SK-N-SH (cell line): ENCODE measurements at regions not wholly inside any gene's neighbourhood (a gene's known extent, or its start where the extent isn't known, plus 50 kb on each side); places are given as distances from the start of the nearest gene placed in this dataset.

Source experiments
- CTCF ChIA-PET: fragments of 300-600, 350-600 bp; formaldehyde crosslinking; extraction: SDS; loops from one replicate; lab custom pipeline; 2021; lab: Yijun Ruan, JAX
- POLR2A ChIA-PET: fragments of 350-600 bp; sonication (Branson Sonifier 250); formaldehyde crosslinking; extraction: SDS; loops from one replicate; lab custom pipeline; 2020; ENCODE audit warnings: antibody characterized with exemption, inconsistent platforms; lab: Yijun Ruan, JAX
- DNase-seq: peaks from one replicate; pipeline ENCODE4 v3.0.0; 2012
- H2AFZ ChIP-seq: fragments of 200-600 bp; sonication (generic); 2 replicates; pipeline ENCODE4 v1.8.1; 2016; ENCODE audit warnings: antibody characterized with exemption, mild to moderate bottlenecking, low read depth
- H3F3A ChIP-seq: fragments of 200-600 bp; sonication (generic); replicated peaks from 2 replicates; pipeline ENCODE3; 2016; ENCODE audit warnings: antibody characterized with exemption, mild to moderate bottlenecking; ENCODE audit not compliant: insufficient read depth
- H3K27ac ChIP-seq, 2 experiments: fragments of 200-500 bp in 1 of 2; fragments of 200-600 bp in 1 of 2; sonication (Bioruptor generic) in 1 of 2; sonication (generic), shearing (Covaris generic) in 1 of 2; 2 replicates each; pipeline versions ENCODE4 v1.5.1 to v1.6.1; 2014 to 2016; ENCODE audit warnings: low read depth in 2 of 2, inconsistent platforms in 1 of 2, low read length in 1 of 2, mild to moderate bottlenecking in 1 of 2, mixed read lengths in 1 of 2
- H3K27me3 ChIP-seq: fragments of 200-600 bp; sonication (generic), shearing (Covaris generic); 2 replicates; pipeline ENCODE4 v1.6.1; 2016; ENCODE audit warnings: mixed run types; ENCODE audit not compliant: insufficient read depth
- H3K36me3 ChIP-seq, 2 experiments: fragments of 200-500 bp in 1 of 2; fragments of 200-600 bp in 1 of 2; sonication (Bioruptor generic) in 1 of 2; sonication (generic) in 1 of 2; replicated peaks in 1 of 2; 2 replicates each; pipeline versions ENCODE3 to v1.5.1; 2014 to 2016; ENCODE audit warnings: low read length in 1 of 2, mild to moderate bottlenecking in 1 of 2; ENCODE audit not compliant: insufficient read depth in 2 of 2, control insufficient read depth in 1 of 2
- H3K4me1 ChIP-seq, 2 experiments: fragments of 200-500 bp in 1 of 2; fragments of 200-600 bp in 1 of 2; sonication (Bioruptor generic) in 1 of 2; sonication (generic), shearing (Covaris generic) in 1 of 2; 2 replicates each; pipeline versions ENCODE4 v1.5.1 to v1.6.1; 2014 to 2016; ENCODE audit warnings: low read depth in 1 of 2, low read length in 1 of 2, mixed run types in 1 of 2; ENCODE audit not compliant: insufficient read depth in 2 of 2, control insufficient read depth in 1 of 2
- H3K4me2 ChIP-seq: fragments of 200-600 bp; sonication (generic), shearing (Covaris generic); 2 replicates; pipeline ENCODE4 v1.6.1; 2017; ENCODE audit warnings: mixed run types
- H3K4me3 ChIP-seq, 2 experiments: fragments of 200-500 bp in 1 of 2; fragments of 200-600 bp in 1 of 2; sonication (Bioruptor generic) in 1 of 2; sonication (generic), shearing (Covaris generic) in 1 of 2; 2 replicates each; pipeline versions ENCODE4 v1.5.1 to v1.8.1; 2014 to 2016; ENCODE audit warnings: low read depth in 2 of 2, inconsistent platforms in 1 of 2, low read length in 1 of 2, mild to moderate bottlenecking in 1 of 2, mixed read lengths in 1 of 2, moderate library complexity in 1 of 2
- H3K79me2 ChIP-seq: fragments of 200-600 bp; sonication (generic); 2 replicates; pipeline ENCODE4 v1.8.1; 2017; ENCODE audit warnings: mild to moderate bottlenecking; ENCODE audit not compliant: insufficient read depth
- H3K9ac ChIP-seq: fragments of 200-600 bp; sonication (generic); 2 replicates; pipeline ENCODE4 v1.6.1; 2017; ENCODE audit warnings: mixed run types
- H3K9me2 ChIP-seq: fragments of 200-600 bp; sonication (generic); 2 replicates; pipeline ENCODE4 v1.6.1; 2017; ENCODE audit warnings: mixed run types
- H3K9me3 ChIP-seq: fragments of 200-600 bp; sonication (generic); 2 replicates; pipeline ENCODE4 v1.6.1; 2017; ENCODE audit warnings: mixed run types, mild to moderate bottlenecking, moderate library complexity
- H4K20me1 ChIP-seq: fragments of 200-600 bp; sonication (generic); 2 replicates; pipeline ENCODE4 v1.6.1; 2017; ENCODE audit warnings: mild to moderate bottlenecking, mixed run types; ENCODE audit not compliant: insufficient read depth
- CTCF ChIP-seq: fragments of 200-600 bp; sonication (generic); IDR thresholded peaks from 2 replicates; pipeline ENCODE4 v1.6.1; 2017; ENCODE audit warnings: antibody characterized with exemption, mild to moderate bottlenecking, moderate library complexity
- ELF1 ChIP-seq: IDR thresholded peaks from 2 replicates; pipeline ENCODE4 v1.4.0; 2012
- EP300 ChIP-seq, 2 experiments: IDR thresholded peaks; 2 replicates each; pipeline versions ENCODE4 v1.4.0 to v1.6.1; 2012; ENCODE audit warnings: borderline replicate concordance in 1 of 2, low read depth in 1 of 2, low read length in 1 of 2
- EZH2phosphoT487 ChIP-seq: fragments of 200-600 bp; sonication (generic); IDR thresholded peaks from 2 replicates; pipeline ENCODE4 v1.6.1; 2017; ENCODE audit warnings: low read depth, mixed run types, mild to moderate bottlenecking, antibody characterized with exemption, moderate library complexity, borderline replicate concordance
- FOSL2 ChIP-seq: IDR thresholded peaks from 2 replicates; pipeline ENCODE4 v1.4.0; 2012; ENCODE audit warnings: low read depth, mild to moderate bottlenecking, moderate library complexity, borderline replicate concordance
- FOXM1 ChIP-seq: IDR thresholded peaks from 2 replicates; pipeline ENCODE4 v1.4.0; 2012; ENCODE audit warnings: low read depth, mild to moderate bottlenecking
- GABPA ChIP-seq: IDR thresholded peaks from 2 replicates; pipeline ENCODE4 v1.4.0; 2012; ENCODE audit warnings: low read depth, mild to moderate bottlenecking
- GATA2 ChIP-seq: sonication (generic); formaldehyde crosslinking; IDR thresholded peaks from 2 replicates; pipeline ENCODE4 v1.5.0; 2020; ENCODE audit warnings: mild to moderate bottlenecking, missing genetic modification reagents
- JUND ChIP-seq: IDR thresholded peaks from 2 replicates; pipeline ENCODE4 v1.4.0; 2012
- MEF2A ChIP-seq: IDR thresholded peaks from 2 replicates; pipeline ENCODE4 v1.4.0; 2012; ENCODE audit warnings: low read depth, borderline replicate concordance
- NFIC ChIP-seq: IDR thresholded peaks from 2 replicates; pipeline ENCODE4 v1.4.0; 2012; ENCODE audit warnings: borderline replicate concordance
- NRF1 ChIP-seq: IDR thresholded peaks from 2 replicates; pipeline ENCODE4 v1.6.1; 2012; ENCODE audit warnings: low read depth, mild to moderate bottlenecking, low read length
- RCOR1 ChIP-seq: fragments of 150-350 bp; IDR thresholded peaks from 2 replicates; pipeline ENCODE4 v1.6.1; 2017; ENCODE audit warnings: antibody characterized with exemption, low read length
- RFX5 ChIP-seq: IDR thresholded peaks from 2 replicates; pipeline ENCODE4 v1.6.1; 2012; ENCODE audit warnings: mild to moderate bottlenecking, improper control_type of control experiment, low read length
- RXRA ChIP-seq: IDR thresholded peaks from 2 replicates; pipeline ENCODE4 v1.4.0; 2012; ENCODE audit warnings: low read depth, mild to moderate bottlenecking, borderline replicate concordance
- SIN3A ChIP-seq: IDR thresholded peaks from 2 replicates; pipeline ENCODE4 v1.6.1; 2012; ENCODE audit warnings: low read depth, mild to moderate bottlenecking, low read length, moderate library complexity, borderline replicate concordance
- SMC3 ChIP-seq: IDR thresholded peaks from 2 replicates; pipeline ENCODE4 v1.6.1; 2012; ENCODE audit warnings: low read depth, low read length, improper control_type of control experiment
- TAF1 ChIP-seq: IDR thresholded peaks from 2 replicates; pipeline ENCODE4 v1.6.1; 2012; ENCODE audit warnings: low read depth, mild to moderate bottlenecking, low read length, moderate library complexity, borderline replicate concordance
- TCF12 ChIP-seq: IDR thresholded peaks from 2 replicates; pipeline ENCODE4 v1.4.0; 2012
- TEAD4 ChIP-seq: IDR thresholded peaks from 2 replicates; pipeline ENCODE4 v1.4.0; 2012; ENCODE audit warnings: mild to moderate bottlenecking, borderline replicate concordance; ENCODE audit not compliant: insufficient read depth
- USF1 ChIP-seq: IDR thresholded peaks from 2 replicates; pipeline ENCODE4 v1.4.0; 2012; ENCODE audit warnings: low read depth, borderline replicate concordance
- USF2 ChIP-seq: fragments of 150-350 bp; IDR thresholded peaks from 2 replicates; pipeline ENCODE4 v1.6.1; 2017; ENCODE audit warnings: antibody characterized with exemption, low read length, low read depth, borderline replicate concordance
- YY1 ChIP-seq: IDR thresholded peaks from 2 replicates; pipeline ENCODE4 v1.4.0; 2012; ENCODE audit warnings: low read depth, mild to moderate bottlenecking
- ZBTB33 ChIP-seq: IDR thresholded peaks from 2 replicates; pipeline ENCODE4 v1.4.0; 2012; ENCODE audit warnings: low read depth, borderline replicate concordance
- WGBS: methylation state at CpG from one replicate; pipeline ENCODE4 v1.1.6; 2017; ENCODE audit warnings: low lambda C conversion rate; 5-methylcytosine and 5-hydroxymethylcytosine counted together

GRCh38 chr3:191549357-191549756 is 88.4 kb downstream of the PYDC2 start:
- CTCF ChIA-PET, result no interaction called here
- no peaks in the 10 kb centered on the region for H3K27me3 ChIP-seq
- H3F3A ChIP-seq, result no peaks in the 10 kb centered on the region
- no peak overlapping the region for H3K27ac ChIP-seq
- H3K36me3 ChIP-seq, result no peaks in the 10 kb centered on the region
- H3K4me1 ChIP-seq, result no peaks in the 10 kb centered on the region
- no peak overlapping the region for H3K4me2 ChIP-seq
- DNase-seq, result no peak
- TF ChIP-seq SMC3, result no peak
- TF ChIP-seq RCOR1, result no peak
- TF ChIP-seq TCF12, result no peak
- no peak for TF ChIP-seq NFIC
- no peak for TF ChIP-seq ZBTB33
- TF ChIP-seq NRF1, result no peak
- TF ChIP-seq FOSL2, result no peak
- TF ChIP-seq GATA2, result no peak
- TF ChIP-seq JUND, result no peak
- no peak for TF ChIP-seq RXRA
- no peak for TF ChIP-seq USF2
- TF ChIP-seq MEF2A, result no peak
- TF ChIP-seq RFX5, result no peak
- TF ChIP-seq YY1, result no peak
- TF ChIP-seq GABPA, result no peak
- TF ChIP-seq, all 33 proteins: peak for 0
- Histone ChIP-seq H3K79me2 (no peaks in the 10 kb centered on the region), H4K20me1 (no peaks in the 10 kb centered on the region), H3K4me3 (no peak overlapping the region), H3K9me2 (no peaks in the 10 kb centered on the region), H3K9me3 (no peaks in the 10 kb centered on the region), H2AFZ (no peak overlapping the region), H3K9ac (no peak overlapping the region)
- WGBS, result 3% methylated on average over 1 of the region's 1 CpG
- POLR2A ChIA-PET, result no interaction called here

GRCh38 chr3:191555037-191555436 is 94.1 kb downstream of the PYDC2 start:
- Histone ChIP-seq H3K4me2 (no peak overlapping the region), H3K4me1 (no peaks in the 10 kb centered on the region), H3K79me2 (no peaks in the 10 kb centered on the region), H3K27ac (no peak overlapping the region), H3K9me3 (no peaks in the 10 kb centered on the region), H2AFZ (no peak overlapping the region), H3F3A (no peaks in the 10 kb centered on the region), H3K27me3 (no peaks in the 10 kb centered on the region), H3K9ac (no peak overlapping the region), H3K36me3 (no peaks in the 10 kb centered on the region), H3K4me3 (no peak overlapping the region), H4K20me1 (no peaks in the 10 kb centered on the region), H3K9me2 (no peaks in the 10 kb centered on the region)
- DNase-seq, result no peak
- POLR2A ChIA-PET, result no interaction called here
- CTCF ChIA-PET, result no interaction called here
- TF ChIP-seq CTCF, result no peak
- no peak for TF ChIP-seq ELF1
- no peak for TF ChIP-seq USF1
- no peak for TF ChIP-seq GABPA
- no peak for TF ChIP-seq TAF1
- no peak for TF ChIP-seq FOXM1
- no peak for TF ChIP-seq RCOR1
- TF ChIP-seq TEAD4, result no peak
- TF ChIP-seq USF2, result no peak
- no peak for TF ChIP-seq EZH2phosphoT487
- no peak for TF ChIP-seq SMC3
- TF ChIP-seq EP300 (IDR thresholded peaks at IDR 0.05; ENCODE audit: borderline replicate concordance in 1 of 2, low read depth in 1 of 2, low read length in 1 of 2), result no peak
- no peak for TF ChIP-seq SIN3A
- no peak for TF ChIP-seq MEF2A
- no peak for TF ChIP-seq NRF1
